HepG2 (cell line): ENCODE measurements at regions not wholly inside any gene's neighbourhood (a gene's known extent, or its start where the extent isn't known, plus 50 kb on each side); places are given as distances from the start of the nearest gene placed in this dataset.

Experiments used
- ATAC-seq: fragments of 200-7000 bp; cut with Tn5 transposase; 3 replicates; pipeline ENCODE4 v1.9.1; 2020; ENCODE audit warnings: mild to moderate bottlenecking, moderate library complexity
- BruUV-seq: library from RNA; stranded (reverse); fragments of 400-500 nt; replicated peaks from 2 replicates; lab custom pipeline; 2021; lab: Mats Ljungman, UMichigan
- CTCF ChIA-PET: fragments of 300-600 bp; formaldehyde crosslinking; extraction: SDS; loops from one replicate; lab custom pipeline; 2021; ENCODE audit warnings: low total read pairs, inconsistent platforms, low intra/inter-chr PET ratio; lab: Yijun Ruan, JAX
- POLR2A ChIA-PET: fragments of 350-600 bp; sonication (Branson Sonifier 250); formaldehyde crosslinking; loops from one replicate; lab custom pipeline; 2020; ENCODE audit warnings: antibody characterized with exemption, inconsistent platforms; lab: Yijun Ruan, JAX
- DNase-seq: peaks from one replicate; pipeline ENCODE4 v3.0.0-alpha.2; 2015; ENCODE audit warnings: low spot score
- FAIRE-seq: peaks from 3 replicates; lab custom pipeline; 2011; peaks lifted over from hg19 to GRCh38; lab: Jason Lieb, UNC
- H2AFZ ChIP-seq: one replicate; pipeline ENCODE4 v1.6.1; 2011; ENCODE audit warnings: low read length, inconsistent platforms
- H3K27ac ChIP-seq: fragments of 300-600 bp; 3 replicates; pipeline ENCODE4 v1.8.0; 2011; ENCODE audit warnings: mixed run types, mild to moderate bottlenecking, mixed read lengths, low read length, inconsistent platforms; ENCODE audit not compliant: insufficient read depth; ENCODE audit errors: extremely low read length
- H3K27me3 ChIP-seq, 2 experiments: fragments of 200-600 bp in 1 of 2; 2 replicates in 1 of 2; 3 replicates in 1 of 2; pipeline versions ENCODE4 v1.6.0 to v1.8.0; 2011; ENCODE audit warnings: low read length in 2 of 2, mild to moderate bottlenecking in 2 of 2, moderate library complexity in 2 of 2, inconsistent platforms in 1 of 2; ENCODE audit not compliant: insufficient read depth in 2 of 2, control insufficient read depth in 1 of 2
- H3K36me3 ChIP-seq, 2 experiments: fragments of 200-600 bp in 1 of 2; replicated peaks in 1 of 2; 2 replicates in 1 of 2; 3 replicates in 1 of 2; pipeline versions ENCODE4 v1.5.1 to v1.8.0; 2011; ENCODE audit warnings: low read length in 2 of 2, inconsistent platforms in 1 of 2; ENCODE audit not compliant: insufficient read depth in 2 of 2, control insufficient read depth in 1 of 2
- H3K4me1 ChIP-seq: 2 replicates; pipeline ENCODE4 v1.5.1; 2012; ENCODE audit warnings: low read length, inconsistent platforms; ENCODE audit not compliant: insufficient read depth
- H3K4me2 ChIP-seq: 2 replicates; pipeline ENCODE4 v1.6.0; 2011; ENCODE audit warnings: low read depth, low read length, inconsistent platforms
- H3K4me3 ChIP-seq, 3 experiments: fragments of 200-600 bp in 1 of 3; sonication (generic), shearing (Covaris generic) in 1 of 3; replicated peaks in 1 of 3; 2 replicates each; pipeline ENCODE4 v1.5.1; 2011 to 2016; ENCODE audit warnings: low read length in 3 of 3, inconsistent platforms in 2 of 3, low read depth in 2 of 3, mild to moderate bottlenecking in 2 of 3, control low read depth in 1 of 3, mixed read lengths in 1 of 3; ENCODE audit not compliant: insufficient read depth in 1 of 3
- H3K79me2 ChIP-seq: one replicate; pipeline ENCODE4 v1.6.1; 2011; ENCODE audit warnings: low read length, inconsistent platforms; ENCODE audit not compliant: insufficient read depth
- H3K9ac ChIP-seq: 2 replicates; pipeline ENCODE4 v1.6.0; 2011; ENCODE audit warnings: mild to moderate bottlenecking, low read depth, low read length, inconsistent platforms; ENCODE audit not compliant: insufficient read depth
- H3K9me3 ChIP-seq: 2 replicates; pipeline ENCODE4 v1.5.1; 2012; ENCODE audit warnings: mild to moderate bottlenecking, low read length
- H4K20me1 ChIP-seq: 2 replicates; pipeline ENCODE4 v1.6.0; 2011; ENCODE audit warnings: inconsistent platforms, mild to moderate bottlenecking, low read length, moderate library complexity; ENCODE audit not compliant: insufficient read depth
- DPF2 ChIP-seq: sonication (generic); formaldehyde crosslinking; IDR thresholded peaks from 2 replicates; pipeline ENCODE4 v1.4.0; 2020; ENCODE audit warnings: mild to moderate bottlenecking, low read depth, missing genetic modification reagents, borderline replicate concordance
- HDAC1 ChIP-seq: sonication (generic); formaldehyde crosslinking; IDR thresholded peaks from 2 replicates; pipeline ENCODE4 v1.5.1; 2020; ENCODE audit warnings: mild to moderate bottlenecking, missing genetic modification reagents
- JUND ChIP-seq: sonication (generic); formaldehyde crosslinking; IDR thresholded peaks from 2 replicates; pipeline ENCODE4 v1.8.0; 2022; ENCODE audit warnings: mild to moderate bottlenecking, missing genetic modification reagents
- MTA1 ChIP-seq: sonication (generic); formaldehyde crosslinking; IDR thresholded peaks from 2 replicates; pipeline ENCODE4 v1.4.0; 2020; ENCODE audit warnings: missing genetic modification reagents, mild to moderate bottlenecking, borderline replicate concordance
- NPAS2 ChIP-seq: sonication (generic); formaldehyde crosslinking; IDR thresholded peaks from 2 replicates; pipeline ENCODE4 v1.8.0; 2022; ENCODE audit warnings: mild to moderate bottlenecking, missing genetic modification reagents, borderline replicate concordance
- PITX1 ChIP-seq: sonication (generic); formaldehyde crosslinking; IDR thresholded peaks from 2 replicates; pipeline ENCODE4 v1.5.1; 2020; ENCODE audit warnings: mild to moderate bottlenecking, missing genetic modification reagents
- SAFB2 ChIP-seq: sonication (generic); formaldehyde crosslinking; IDR thresholded peaks from 2 replicates; pipeline ENCODE4 v1.5.1; 2020; ENCODE audit warnings: missing genetic modification reagents, low read depth, mild to moderate bottlenecking, borderline replicate concordance
- SUZ12 ChIP-seq: fragments of 150-350 bp; IDR thresholded peaks from 2 replicates; pipeline ENCODE4 v1.6.1; 2014; ENCODE audit warnings: low read depth, low read length
- USF2 ChIP-seq, 2 experiments: sonication (generic) in 1 of 2; formaldehyde crosslinking in 1 of 2; IDR thresholded peaks; 2 replicates each; pipeline versions ENCODE4 v1.5.1 to v1.6.1; 2011 to 2020; ENCODE audit warnings: borderline replicate concordance in 1 of 2, low read depth in 1 of 2, low read length in 1 of 2, mild to moderate bottlenecking in 1 of 2, missing genetic modification reagents in 1 of 2, moderate library complexity in 1 of 2
- ZKSCAN5 ChIP-seq: sonication (generic); formaldehyde crosslinking; IDR thresholded peaks from 2 replicates; pipeline ENCODE4 v1.5.1; 2020; ENCODE audit warnings: mild to moderate bottlenecking, missing genetic modification reagents
- ZNF33B ChIP-seq: sonication (generic); formaldehyde crosslinking; IDR thresholded peaks from 2 replicates; pipeline ENCODE4 v1.5.1; 2020; ENCODE audit warnings: mild to moderate bottlenecking, missing genetic modification reagents
- ZNF382 ChIP-seq: sonication (generic); formaldehyde crosslinking; IDR thresholded peaks from 2 replicates; pipeline ENCODE4 v1.5.0; 2020; ENCODE audit warnings: missing genetic modification reagents, mild to moderate bottlenecking, borderline replicate concordance
- ZNF510 ChIP-seq: sonication (generic); formaldehyde crosslinking; IDR thresholded peaks from 2 replicates; pipeline ENCODE4 v1.4.0; 2020; ENCODE audit warnings: low read depth, mild to moderate bottlenecking, missing genetic modification reagents
- ZNF782 ChIP-seq: sonication (generic); formaldehyde crosslinking; IDR thresholded peaks from 2 replicates; pipeline ENCODE4 v1.4.0; 2020; ENCODE audit warnings: missing genetic modification reagents, mild to moderate bottlenecking, borderline replicate concordance
- ZNF790 ChIP-seq: sonication (generic); formaldehyde crosslinking; IDR thresholded peaks from 2 replicates; pipeline ENCODE4 v1.8.0; 2022; ENCODE audit warnings: missing genetic modification reagents, mild to moderate bottlenecking, borderline replicate concordance
- ZSCAN30 ChIP-seq: sonication (generic); formaldehyde crosslinking; IDR thresholded peaks from 2 replicates; pipeline ENCODE4 v1.5.0; 2020; ENCODE audit warnings: mild to moderate bottlenecking, missing genetic modification reagents
- ZSCAN5A ChIP-seq: sonication (generic); formaldehyde crosslinking; IDR thresholded peaks from 2 replicates; pipeline ENCODE4 v1.8.0; 2022; ENCODE audit warnings: mild to moderate bottlenecking, missing genetic modification reagents, borderline replicate concordance
- WGBS: methylation state at CpG from one replicate; pipeline ENCODE4 v1.1.6; 2017; ENCODE audit warnings: low lambda C conversion rate; 5-methylcytosine and 5-hydroxymethylcytosine counted together
- in situ Hi-C: cut with HindIII; loops from 2 replicates; pipeline ENCODE4 v1.10.0; 2017; ENCODE audit warnings: low pct_unique_long_range_greater_than_20kb; ENCODE audit not compliant: extremely low pct_ligation_motif_present
- intact Hi-C: fragments of 100-400 bp; cut with micrococcal nuclease; formaldehyde crosslinking; loops from one replicate; pipeline ENCODE4 v1.10.0; 2022; ENCODE audit not compliant: unreplicated experiment

- no peak for ATAC-seq
Measured at GRCh38 chr10:33793793-33794192, 459.3 kb upstream of the NRP1 start.

GRCh38 chr10:33791272-33791660 is 456.8 kb upstream of the NRP1 start:
- Histone ChIP-seq H2AFZ (no peak overlapping the region), H3K9ac (no peak overlapping the region), H3K27ac (no peak overlapping the region), H4K20me1 (no peaks in the 10 kb centered on the region), H3K79me2 (no peaks in the 10 kb centered on the region), H3K27me3 (no peaks in the 10 kb centered on the region; a peak in 1 of 5 replicates), H3K4me2 (no peak overlapping the region; the same call in 1 of the 2 replicates), H3K9me3 (no peaks in the 10 kb centered on the region), H3K4me1 (peaks cover 20% of the 10 kb centered on the region), H3K4me3 (no peak overlapping the region), H3K36me3 (no peaks in the 10 kb centered on the region)
- ChIA-PET CTCF (no interaction called here), POLR2A (interaction anchor here (0.6 kb wide), 1 partner anchor 8 kb away, joined by 3 read pairs; no protein-coding TSS in a partner anchor)
- no TSS peak for BruUV-seq
- in situ Hi-C loops (no loop called here), intact Hi-C loops (loop anchor here (10.0 kb wide), 1 partner anchor 306 kb away; no protein-coding TSS in a partner anchor)
- DNase-seq: peak; percentile 13
- ATAC-seq: no peak
- 51% methylated on average over 5 of the region's 5 CpGs for WGBS
- FAIRE-seq: no peak
- TF ChIP-seq ZSCAN5A (CRISPR knock-in tag) (no peak), USF2 (IDR thresholded peaks at IDR 0.05; ENCODE audit: low read depth, low read length) (no peak), USF2 (CRISPR knock-in tag; IDR thresholded peaks at IDR 0.05; ENCODE audit: borderline replicate concordance) (no peak), PITX1 (CRISPR knock-in tag) (no peak), DPF2 (CRISPR knock-in tag) (no peak)

More at GRCh38 chr10:33793793-33794192, 459.3 kb upstream of the NRP1 start:
- ChIA-PET CTCF (no interaction called here), POLR2A (no interaction called here)
- no TSS peak for BruUV-seq
- Histone ChIP-seq H3K27me3 (no peaks in the 10 kb centered on the region; a peak in 1 of 5 replicates), H3K9me3 (no peaks in the 10 kb centered on the region), H3K36me3 (no peaks in the 10 kb centered on the region), H3K4me2 (no peak overlapping the region), H4K20me1 (no peaks in the 10 kb centered on the region), H3K4me3 (no peak overlapping the region), H3K9ac (no peak overlapping the region), H3K4me1 (peaks cover 22% of the 10 kb centered on the region), H3K79me2 (no peaks in the 10 kb centered on the region), H3K27ac (no peak overlapping the region), H2AFZ (no peak overlapping the region)
- WGBS: 53% methylated on average over 2 of the region's 2 CpGs
- intact Hi-C loops: loop anchor here (10.0 kb wide), 1 partner anchor 309 kb away; no protein-coding TSS in a partner anchor
- no peak for DNase-seq
- FAIRE-seq: no peak
- in situ Hi-C loops: no loop called here
- TF ChIP-seq ZNF790 (no peak), ZNF382 (CRISPR knock-in tag) (no peak), SAFB2 (CRISPR knock-in tag) (no peak), ZNF510 (no peak), SUZ12 (no peak), ZNF33B (CRISPR knock-in tag) (no peak), ZSCAN30 (CRISPR knock-in tag) (no peak), MTA1 (CRISPR knock-in tag) (no peak), ZNF782 (CRISPR knock-in tag) (no peak), HDAC1 (CRISPR knock-in tag) (no peak), ZKSCAN5 (CRISPR knock-in tag) (no peak), NPAS2 (CRISPR knock-in tag) (no peak), JUND (no peak)
